ENCODE measurements at regions not wholly inside any gene's neighbourhood (a gene's known extent, or its start where the extent isn't known, plus 50 kb on each side); places are given as distances from the start of the nearest gene placed in this dataset.

DNA sequence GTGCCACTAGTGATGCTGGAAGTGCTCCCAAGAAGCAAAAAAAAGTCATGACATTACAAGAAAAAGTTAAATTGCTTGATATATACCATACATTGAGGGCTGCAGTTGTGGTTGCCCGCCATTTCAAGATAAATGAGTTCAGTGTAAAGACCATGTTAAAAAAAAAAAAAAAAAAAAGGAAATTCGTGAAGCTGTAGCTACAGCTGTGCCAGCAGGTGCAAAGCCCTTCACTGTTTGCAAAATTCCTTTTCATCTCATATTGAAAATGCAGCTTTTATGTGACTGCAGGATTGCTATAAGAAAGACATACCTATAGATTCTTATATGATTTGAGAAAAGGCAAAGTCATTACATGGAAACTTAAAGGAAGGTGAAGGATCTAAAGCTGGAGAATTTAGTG, 179.6 kb upstream of the POU5F2 start:
- no peaks in the 10 kb centered on the region for H3K27me3 ChIP-seq (ENCODE audit: control insufficient read depth, extremely low read depth, insufficient read depth, low read length)
- no peak overlapping the region for H3K4me3 ChIP-seq (ENCODE audit: control insufficient read depth in 2 of 3, extremely low read depth in 1 of 3, insufficient read depth in 2 of 3, low read depth in 1 of 3, low read length in 3 of 3)
- no peak overlapping the region for H2AFZ ChIP-seq (ENCODE audit: control insufficient read depth, low read length)
- H3K36me3 ChIP-seq (ENCODE audit: control insufficient read depth in 2 of 2, extremely low read depth in 1 of 2, insufficient read depth in 2 of 2, low read length in 2 of 2) = no peaks in the 10 kb centered on the region
- no peak for DNase-seq (ENCODE audit: low read depth, low spot score)
- H4K20me1 ChIP-seq (ENCODE audit: control insufficient read depth, extremely low read depth, insufficient read depth, low read length) = no peaks in the 10 kb centered on the region
- H3K79me2 ChIP-seq (ENCODE audit: control insufficient read depth, insufficient read depth, low read length) = no peaks in the 10 kb centered on the region
- H3K27ac ChIP-seq (ENCODE audit: control insufficient read depth, insufficient read depth, low read length) = no peak overlapping the region
- no peak for FAIRE-seq
- H3K9me1 ChIP-seq (ENCODE audit: control insufficient read depth, extremely low read depth, insufficient read depth, low read length) = no peaks in the 10 kb centered on the region
- no peak for TF ChIP-seq EZH2 (IDR thresholded peaks at IDR 0.05; ENCODE audit: low read length)
- TF ChIP-seq, protein P1, sequence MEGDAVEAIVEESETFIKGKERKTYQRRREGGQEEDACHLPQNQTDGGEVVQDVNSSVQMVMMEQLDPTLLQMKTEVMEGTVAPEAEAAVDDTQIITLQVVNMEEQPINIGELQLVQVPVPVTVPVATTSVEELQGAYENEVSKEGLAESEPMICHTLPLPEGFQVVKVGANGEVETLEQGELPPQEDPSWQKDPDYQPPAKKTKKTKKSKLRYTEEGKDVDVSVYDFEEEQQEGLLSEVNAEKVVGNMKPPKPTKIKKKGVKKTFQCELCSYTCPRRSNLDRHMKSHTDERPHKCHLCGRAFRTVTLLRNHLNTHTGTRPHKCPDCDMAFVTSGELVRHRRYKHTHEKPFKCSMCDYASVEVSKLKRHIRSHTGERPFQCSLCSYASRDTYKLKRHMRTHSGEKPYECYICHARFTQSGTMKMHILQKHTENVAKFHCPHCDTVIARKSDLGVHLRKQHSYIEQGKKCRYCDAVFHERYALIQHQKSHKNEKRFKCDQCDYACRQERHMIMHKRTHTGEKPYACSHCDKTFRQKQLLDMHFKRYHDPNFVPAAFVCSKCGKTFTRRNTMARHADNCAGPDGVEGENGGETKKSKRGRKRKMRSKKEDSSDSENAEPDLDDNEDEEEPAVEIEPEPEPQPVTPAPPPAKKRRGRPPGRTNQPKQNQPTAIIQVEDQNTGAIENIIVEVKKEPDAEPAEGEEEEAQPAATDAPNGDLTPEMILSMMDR (optimal IDR thresholded peaks at IDR 0.05 in 1 of 3, IDR thresholded peaks at IDR 0.05 in 1 of 3, conservative IDR thresholded peaks at IDR 0.05 in 1 of 3; ENCODE audit: extremely low read depth in 1 of 3, insufficient read depth in 2 of 3, low read length in 3 of 3) = no peak
- H3K4me1 ChIP-seq (ENCODE audit: control insufficient read depth, extremely low read depth, insufficient read depth, low read length) = peaks cover 20% of the 10 kb centered on the region
- dilution Hi-C loops (cut with MboI; ENCODE audit: extremely low pct_ligation_motif_present, low sequenced_read_pairs) = no loop called here
- H3K9me3 ChIP-seq (ENCODE audit: control insufficient read depth, low read depth, low read length) = no peaks in the 10 kb centered on the region
- H3K4me2 ChIP-seq (ENCODE audit: control insufficient read depth, extremely low read depth, insufficient read depth, low read depth, low read length) = no peak overlapping the region
- no peak overlapping the region for H3K9ac ChIP-seq (ENCODE audit: control insufficient read depth, extremely low read depth, insufficient read depth, low read length)

DNA sequence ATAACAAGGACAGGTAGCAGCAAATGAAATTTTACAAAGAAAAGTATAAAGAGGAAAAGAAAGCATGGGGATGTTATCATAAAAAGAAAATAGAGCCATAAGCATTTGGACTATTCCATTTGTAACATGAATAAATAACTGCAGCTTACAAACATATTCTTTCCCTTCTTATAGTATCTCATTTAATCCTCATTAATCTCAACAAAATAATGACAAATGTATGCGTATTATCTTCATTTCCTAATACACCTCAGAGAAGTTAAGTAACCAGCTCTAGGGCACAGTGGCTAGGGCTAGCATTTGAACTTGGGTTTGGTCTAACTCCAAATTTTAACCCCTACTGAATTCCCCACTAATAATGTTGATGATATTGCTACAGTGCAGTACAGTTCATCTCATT, 175.5 kb upstream of the POU5F2 start:
- no peak overlapping the region for H2AFZ ChIP-seq (ENCODE audit: control insufficient read depth, low read length)
- TF ChIP-seq EZH2 (IDR thresholded peaks at IDR 0.05; ENCODE audit: low read length) = no peak
- TF ChIP-seq, protein P1 (optimal IDR thresholded peaks at IDR 0.05 in 1 of 3, IDR thresholded peaks at IDR 0.05 in 1 of 3, conservative IDR thresholded peaks at IDR 0.05 in 1 of 3; ENCODE audit: extremely low read depth in 1 of 3, insufficient read depth in 2 of 3, low read length in 3 of 3) = no peak
- H3K4me3 ChIP-seq (ENCODE audit: control insufficient read depth in 2 of 3, extremely low read depth in 1 of 3, insufficient read depth in 2 of 3, low read depth in 1 of 3, low read length in 3 of 3) = no peak overlapping the region
- no peak overlapping the region for H3K9ac ChIP-seq (ENCODE audit: control insufficient read depth, extremely low read depth, insufficient read depth, low read length)
- no peaks in the 10 kb centered on the region for H3K36me3 ChIP-seq (ENCODE audit: control insufficient read depth in 2 of 2, extremely low read depth in 1 of 2, insufficient read depth in 2 of 2, low read length in 2 of 2)
- DNase-seq (ENCODE audit: low read depth, low spot score) (no peak), FAIRE-seq (no peak)
- H3K4me2 ChIP-seq (ENCODE audit: control insufficient read depth, extremely low read depth, insufficient read depth, low read depth, low read length) = no peak overlapping the region
- H3K4me1 ChIP-seq (ENCODE audit: control insufficient read depth, extremely low read depth, insufficient read depth, low read length) = no peaks in the 10 kb centered on the region
- dilution Hi-C loops (cut with MboI; ENCODE audit: extremely low pct_ligation_motif_present, low sequenced_read_pairs) = no loop called here
- H3K79me2 ChIP-seq (ENCODE audit: control insufficient read depth, insufficient read depth, low read length) = no peaks in the 10 kb centered on the region
- no peaks in the 10 kb centered on the region for H3K9me3 ChIP-seq (ENCODE audit: control insufficient read depth, low read depth, low read length)
- H4K20me1 ChIP-seq (ENCODE audit: control insufficient read depth, extremely low read depth, insufficient read depth, low read length) = no peaks in the 10 kb centered on the region
- no peak overlapping the region for H3K27ac ChIP-seq (ENCODE audit: control insufficient read depth, insufficient read depth, low read length)
- H3K9me1 ChIP-seq (ENCODE audit: control insufficient read depth, extremely low read depth, insufficient read depth, low read length) = no peaks in the 10 kb centered on the region
- no peaks in the 10 kb centered on the region for H3K27me3 ChIP-seq (ENCODE audit: control insufficient read depth, extremely low read depth, insufficient read depth, low read length)

Data from keratinocyte (primary cell).